ENCODE measurements at regions not wholly inside any gene's neighbourhood (a gene's known extent, or its start where the extent isn't known, plus 50 kb on each side); places are given as distances from the start of the nearest gene placed in this dataset.

- Histone ChIP-seq H3K9me3 (ENCODE audit: control insufficient read depth in 2 of 3, low read length in 3 of 3) (no peaks in the 10 kb centered on the region), H3K27me3 (ENCODE audit: control insufficient read depth in 2 of 2, insufficient read depth in 2 of 2, low read length in 2 of 2) (no peaks in the 10 kb centered on the region), H3K4me3 (ENCODE audit: low read length) (no peak overlapping the region), H3K36me3 (ENCODE audit: control insufficient read depth in 2 of 3, insufficient read depth in 3 of 3, low read length in 3 of 3) (no peaks in the 10 kb centered on the region), H3K27ac (ENCODE audit: low read depth, low read length) (no peak overlapping the region), H3K4me1 (ENCODE audit: control insufficient read depth in 2 of 2, insufficient read depth in 2 of 2, low read length in 2 of 2) (no peaks in the 10 kb centered on the region)
- intact Hi-C loops (cut with micrococcal nuclease), result no loop called here
- Mint-ChIP-seq H3K9me3 (no peaks in the 10 kb centered on the region), H3K36me3 (no peaks in the 10 kb centered on the region), H3K27me3 (peaks cover 0 to 18% (median 6%) of the 10 kb centered on the region in 5 donors), H3K4me1 (peaks cover 0 to 4% (median 0%) of the 10 kb centered on the region in 7 donors), H3K4me3 (no peak overlapping the region), H3K27ac (no peak overlapping the region)
- ATAC-seq, result peak; percentile 36
- ChIA-PET CTCF (no interaction called here), POLR2A (no interaction called here)
- no peak for DNase-seq
These were observed 251.0 kb upstream of the MCTP2 start for GRCh38 chr15:93980261-93980911.

DNA sequence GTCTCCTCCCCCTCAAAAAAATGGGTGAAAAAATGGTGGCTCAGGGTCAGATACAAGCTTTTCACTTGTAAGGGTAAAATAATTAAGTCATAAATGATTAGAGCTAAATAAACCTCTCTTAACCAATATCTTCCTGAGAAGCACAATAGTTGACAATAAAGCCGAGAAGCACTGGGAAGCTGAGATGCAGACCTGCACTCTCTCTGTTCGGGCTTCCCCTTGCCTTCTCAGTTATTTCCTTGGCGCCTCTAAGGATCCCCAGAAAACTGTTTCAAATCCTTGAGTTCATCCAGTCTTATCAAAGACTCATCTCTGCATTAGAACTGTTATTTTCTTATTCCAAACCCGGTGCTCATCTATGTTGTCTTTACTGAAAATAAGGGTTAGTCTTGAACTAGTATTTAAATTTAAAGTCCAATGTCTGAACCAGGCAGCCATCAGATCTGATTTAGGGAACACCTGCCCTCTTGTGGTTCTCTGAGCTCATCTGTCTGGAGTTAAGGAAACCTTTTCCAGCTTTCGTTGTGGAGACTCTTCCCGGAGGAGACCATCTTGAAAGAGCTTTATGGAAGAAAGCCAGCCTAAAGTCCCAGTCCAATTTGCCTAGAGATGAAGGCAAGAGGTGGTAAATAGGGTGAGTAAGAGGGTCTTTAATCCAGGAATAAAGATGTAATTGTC lies 256.4 kb upstream of the MCTP2 start:
- intact Hi-C loops (cut with micrococcal nuclease), result no loop called here
- H3K9me3 ChIP-seq (ENCODE audit: control insufficient read depth in 2 of 3, low read length in 3 of 3), result no peaks in the 10 kb centered on the region
- H3K4me1 Mint-ChIP-seq, result no peaks in the 10 kb centered on the region
- ATAC-seq, result no peak
- H3K27me3 ChIP-seq (ENCODE audit: control insufficient read depth in 2 of 2, insufficient read depth in 2 of 2, low read length in 2 of 2), result no peaks in the 10 kb centered on the region
- ChIA-PET POLR2A (no interaction called here), CTCF (no interaction called here)
- H3K27ac Mint-ChIP-seq, result no peak overlapping the region
- H3K4me1 ChIP-seq (ENCODE audit: control insufficient read depth in 2 of 2, insufficient read depth in 2 of 2, low read length in 2 of 2), result no peaks in the 10 kb centered on the region
- H3K27me3 Mint-ChIP-seq, result peaks cover 4 to 20% (median 6%) of the 10 kb centered on the region in 5 donors
- H3K4me3 Mint-ChIP-seq, result no peak overlapping the region
- no peaks in the 10 kb centered on the region for H3K36me3 Mint-ChIP-seq
- no peak overlapping the region for H3K27ac ChIP-seq (ENCODE audit: low read depth, low read length)
- H3K9me3 Mint-ChIP-seq, result no peaks in the 10 kb centered on the region
- no peaks in the 10 kb centered on the region for H3K36me3 ChIP-seq (ENCODE audit: control insufficient read depth in 2 of 3, insufficient read depth in 3 of 3, low read length in 3 of 3)
- no peak overlapping the region for H3K4me3 ChIP-seq (ENCODE audit: low read length)
- DNase-seq, result no peak

DNA sequence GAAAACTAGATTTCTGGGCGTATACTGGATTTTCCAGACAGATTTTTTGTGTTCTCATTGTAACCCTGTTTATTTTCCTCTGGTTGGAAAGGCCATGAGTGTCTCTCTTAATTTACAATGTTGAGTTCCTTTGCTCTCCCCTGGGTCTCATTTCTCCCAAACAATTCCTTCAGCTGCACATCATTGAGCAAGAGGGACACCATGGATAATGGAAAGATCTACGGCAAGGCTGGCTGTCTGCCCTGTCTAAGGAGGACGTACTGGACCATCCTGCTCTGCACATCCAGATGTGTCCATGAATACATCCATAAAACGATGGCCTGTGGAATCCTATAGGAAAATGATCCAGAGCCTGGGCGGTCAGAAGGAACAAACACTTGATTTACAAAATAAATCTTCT lies 258.1 kb upstream of the MCTP2 start:
- H3K4me3 Mint-ChIP-seq, result no peak overlapping the region
- Histone ChIP-seq H3K27ac (ENCODE audit: low read depth, low read length) (no peak overlapping the region), H3K27me3 (ENCODE audit: control insufficient read depth in 2 of 2, insufficient read depth in 2 of 2, low read length in 2 of 2) (no peaks in the 10 kb centered on the region), H3K4me1 (ENCODE audit: control insufficient read depth in 2 of 2, insufficient read depth in 2 of 2, low read length in 2 of 2) (no peaks in the 10 kb centered on the region), H3K36me3 (ENCODE audit: control insufficient read depth in 2 of 3, insufficient read depth in 3 of 3, low read length in 3 of 3) (no peaks in the 10 kb centered on the region), H3K9me3 (ENCODE audit: control insufficient read depth in 2 of 3, low read length in 3 of 3) (no peaks in the 10 kb centered on the region), H3K4me3 (ENCODE audit: low read length) (no peak overlapping the region)
- no peak for DNase-seq
- POLR2A ChIA-PET, result no interaction called here
- H3K4me1 Mint-ChIP-seq, result no peaks in the 10 kb centered on the region
- H3K9me3 Mint-ChIP-seq, result no peaks in the 10 kb centered on the region
- intact Hi-C loops (cut with micrococcal nuclease), result no loop called here
- H3K27me3 Mint-ChIP-seq, result peaks cover 2 to 16% (median 5%) of the 10 kb centered on the region in 5 donors
- H3K27ac Mint-ChIP-seq, result no peak overlapping the region
- ATAC-seq, result no peak
- H3K36me3 Mint-ChIP-seq, result no peaks in the 10 kb centered on the region
- CTCF ChIA-PET, result no interaction called here

- no peak overlapping the region for H3K4me3 ChIP-seq (ENCODE audit: low read length)
These were observed 262.6 kb upstream of the MCTP2 start for GRCh38 chr15:93968773-93969172.

DNA sequence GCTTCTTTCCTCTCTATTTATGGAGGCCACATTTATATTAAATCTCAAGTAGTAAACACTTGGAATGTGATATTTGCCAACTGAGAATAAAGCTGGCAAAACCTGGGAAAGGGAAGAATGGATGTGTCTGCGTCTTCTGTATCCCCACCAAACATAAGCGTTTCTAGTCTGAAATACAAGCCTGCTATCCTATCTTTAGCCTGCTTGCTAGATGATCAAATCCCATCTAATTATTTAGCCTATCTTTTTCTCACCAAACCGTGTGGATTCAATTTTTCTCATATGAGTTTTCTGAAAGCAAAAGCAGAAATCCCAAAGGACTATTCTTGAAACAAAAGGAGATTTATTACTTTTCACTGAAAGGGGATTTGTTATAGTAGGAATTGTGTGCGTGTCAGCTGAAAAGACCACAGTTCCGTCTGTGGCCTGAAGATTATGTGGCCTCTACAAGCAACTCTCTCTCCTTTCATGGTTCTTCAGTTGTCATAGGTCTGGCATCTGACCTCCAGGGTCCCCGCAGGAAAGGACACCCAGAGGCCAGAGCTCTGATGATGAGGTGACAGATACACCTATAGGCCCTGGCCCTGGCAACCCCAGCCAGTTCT lies 266.0 kb upstream of the MCTP2 start:
- Histone ChIP-seq H3K9me3 (ENCODE audit: control insufficient read depth in 2 of 3, low read length in 3 of 3) (no peaks in the 10 kb centered on the region), H3K27ac (ENCODE audit: low read depth, low read length) (no peak overlapping the region), H3K4me1 (ENCODE audit: control insufficient read depth in 2 of 2, insufficient read depth in 2 of 2, low read length in 2 of 2) (no peaks in the 10 kb centered on the region), H3K27me3 (ENCODE audit: control insufficient read depth in 2 of 2, insufficient read depth in 2 of 2, low read length in 2 of 2) (no peaks in the 10 kb centered on the region), H3K4me3 (ENCODE audit: low read length) (no peak overlapping the region), H3K36me3 (ENCODE audit: control insufficient read depth in 2 of 3, insufficient read depth in 3 of 3, low read length in 3 of 3) (no peaks in the 10 kb centered on the region)
- H3K27ac Mint-ChIP-seq, result no peak overlapping the region
- no peaks in the 10 kb centered on the region for H3K36me3 Mint-ChIP-seq
- no peak overlapping the region for H3K4me3 Mint-ChIP-seq
- ChIA-PET POLR2A (no interaction called here), CTCF (interaction anchor here (0.5 kb wide), 1 partner anchor 727 kb away, joined by 3 read pairs; no protein-coding TSS in a partner anchor)
- ATAC-seq (no peak), DNase-seq (no peak)
- no peaks in the 10 kb centered on the region for H3K4me1 Mint-ChIP-seq
- peaks cover 6 to 31% (median 16%) of the 10 kb centered on the region in 5 donors for H3K27me3 Mint-ChIP-seq
- intact Hi-C loops (cut with micrococcal nuclease), result no loop called here
- H3K9me3 Mint-ChIP-seq, result no peaks in the 10 kb centered on the region

More at GRCh38 chr15:93968773-93969172, 262.6 kb upstream of the MCTP2 start:
- Histone ChIP-seq H3K27me3 (ENCODE audit: control insufficient read depth in 2 of 2, insufficient read depth in 2 of 2, low read length in 2 of 2) (no peaks in the 10 kb centered on the region), H3K4me1 (ENCODE audit: control insufficient read depth in 2 of 2, insufficient read depth in 2 of 2, low read length in 2 of 2) (no peaks in the 10 kb centered on the region), H3K27ac (ENCODE audit: low read depth, low read length) (no peak overlapping the region), H3K9me3 (ENCODE audit: control insufficient read depth in 2 of 3, low read length in 3 of 3) (no peaks in the 10 kb centered on the region), H3K36me3 (ENCODE audit: control insufficient read depth in 2 of 3, insufficient read depth in 3 of 3, low read length in 3 of 3) (no peaks in the 10 kb centered on the region)
- H3K27me3 Mint-ChIP-seq, result peaks cover 2 to 17% (median 9%) of the 10 kb centered on the region in 5 donors
- no peak overlapping the region for H3K4me3 Mint-ChIP-seq
- CTCF ChIA-PET, result no interaction called here
- H3K9me3 Mint-ChIP-seq, result no peaks in the 10 kb centered on the region
- H3K36me3 Mint-ChIP-seq, result no peaks in the 10 kb centered on the region
- intact Hi-C loops (cut with micrococcal nuclease), result no loop called here
- POLR2A ChIA-PET, result no interaction called here
- DNase-seq (no peak), ATAC-seq (no peak)
- no peaks in the 10 kb centered on the region for H3K4me1 Mint-ChIP-seq
- no peak overlapping the region for H3K27ac Mint-ChIP-seq

GRCh38 chr15:93954985-93955571 lies 276.3 kb upstream of the MCTP2 start:
- Mint-ChIP-seq H3K4me3 (no peak overlapping the region), H3K27me3 (peaks cover 7 to 40% (median 14%) of the 10 kb centered on the region in 5 donors), H3K9me3 (peaks cover 0 to 3% (median 0%) of the 10 kb centered on the region in 11 donors), H3K4me1 (no peaks in the 10 kb centered on the region), H3K27ac (no peak overlapping the region), H3K36me3 (no peaks in the 10 kb centered on the region)
- ATAC-seq (no peak), DNase-seq (no peak)
- Histone ChIP-seq H3K27ac (ENCODE audit: low read depth, low read length) (no peak overlapping the region), H3K9me3 (ENCODE audit: control insufficient read depth in 2 of 3, low read length in 3 of 3) (no peaks in the 10 kb centered on the region), H3K4me3 (ENCODE audit: low read length) (no peak overlapping the region), H3K4me1 (ENCODE audit: control insufficient read depth in 2 of 2, insufficient read depth in 2 of 2, low read length in 2 of 2) (no peaks in the 10 kb centered on the region), H3K27me3 (ENCODE audit: control insufficient read depth in 2 of 2, insufficient read depth in 2 of 2, low read length in 2 of 2) (no peaks in the 10 kb centered on the region), H3K36me3 (ENCODE audit: control insufficient read depth in 2 of 3, insufficient read depth in 3 of 3, low read length in 3 of 3) (no peaks in the 10 kb centered on the region)
- CTCF ChIA-PET, result no interaction called here
- intact Hi-C loops (cut with micrococcal nuclease), result no loop called here
- POLR2A ChIA-PET, result no interaction called here

Data from naive thymus-derived CD4-positive, alpha-beta T cell (primary cell).